ENCODE measurements at regions not wholly inside any gene's neighbourhood (a gene's known extent, or its start where the extent isn't known, plus 50 kb on each side); places are given as distances from the start of the nearest gene placed in this dataset.
A peak's percentile ranks its signal among the peaks of the same experiment; 100 is the strongest.

DNA sequence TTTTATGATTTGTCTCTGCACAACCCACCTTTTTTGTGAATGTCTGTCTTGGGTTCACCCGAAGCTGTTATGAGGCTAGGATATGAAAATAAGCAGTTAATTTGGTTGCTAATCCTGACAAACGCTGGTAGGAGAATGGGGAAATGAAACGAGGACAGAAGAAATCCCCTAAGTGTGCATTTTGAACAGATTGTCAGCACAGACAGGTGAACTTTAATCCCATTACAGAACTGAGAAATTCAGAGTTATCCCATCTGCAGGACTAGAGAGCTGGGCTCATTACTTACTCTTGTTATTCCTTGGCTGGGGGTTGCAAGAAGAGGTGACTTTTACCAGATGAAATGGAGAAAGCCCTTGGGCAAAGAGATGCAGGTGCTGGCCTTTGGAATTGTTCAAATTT, 123.3 kb upstream of the NYAP2 start (continued):
- TF ChIP-seq SMAD1 (IDR thresholded peaks at IDR 0.05; ENCODE audit: low read depth, partially characterized antibody) (peak; percentile 76), BHLHE40 (IDR thresholded peaks at IDR 0.05; ENCODE audit: borderline replicate concordance in 1 of 2, low read depth in 2 of 2, low read length in 1 of 2) (peak; percentile 60 to 73; a peak in 3 of 4 replicates)

DNA sequence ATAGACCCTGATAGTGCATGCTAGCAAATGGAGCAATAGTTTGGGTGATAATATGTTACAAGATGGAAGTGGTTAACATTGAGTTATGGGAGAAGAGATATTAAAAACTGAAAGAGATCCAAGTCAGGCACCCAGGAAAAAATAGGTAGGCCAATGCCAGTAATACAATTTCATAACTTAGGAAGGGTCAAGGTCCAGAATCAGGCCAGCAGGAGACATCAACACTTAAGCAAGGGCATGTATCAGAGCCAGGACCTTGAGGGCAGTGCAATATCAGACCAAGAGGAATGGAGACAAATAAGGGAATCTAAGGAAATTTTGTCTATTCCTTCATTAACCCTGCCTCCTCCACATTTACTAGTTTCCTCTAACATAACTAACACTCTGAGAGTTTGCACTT, 124.1 kb upstream of the NYAP2 start:
- H3K4me1 ChIP-seq (ENCODE audit: control insufficient read depth, insufficient read depth, low read length): peaks cover 18% of the 10 kb centered on the region
- no peak overlapping the region for H3K9ac ChIP-seq (ENCODE audit: control insufficient read depth, insufficient read depth, low read length)
- no peak for TF ChIP-seq WRNIP1 (IDR thresholded peaks at IDR 0.05; ENCODE audit: borderline replicate concordance, low read depth, low read length)
- no peak for TF ChIP-seq POU2F2 (IDR thresholded peaks at IDR 0.05; ENCODE audit: borderline replicate concordance, low read depth, low read length)
- no peak for TF ChIP-seq TCF3 (IDR thresholded peaks at IDR 0.05; ENCODE audit: borderline replicate concordance, insufficient read depth, low read depth, low read length)
- TF ChIP-seq, protein P1, sequence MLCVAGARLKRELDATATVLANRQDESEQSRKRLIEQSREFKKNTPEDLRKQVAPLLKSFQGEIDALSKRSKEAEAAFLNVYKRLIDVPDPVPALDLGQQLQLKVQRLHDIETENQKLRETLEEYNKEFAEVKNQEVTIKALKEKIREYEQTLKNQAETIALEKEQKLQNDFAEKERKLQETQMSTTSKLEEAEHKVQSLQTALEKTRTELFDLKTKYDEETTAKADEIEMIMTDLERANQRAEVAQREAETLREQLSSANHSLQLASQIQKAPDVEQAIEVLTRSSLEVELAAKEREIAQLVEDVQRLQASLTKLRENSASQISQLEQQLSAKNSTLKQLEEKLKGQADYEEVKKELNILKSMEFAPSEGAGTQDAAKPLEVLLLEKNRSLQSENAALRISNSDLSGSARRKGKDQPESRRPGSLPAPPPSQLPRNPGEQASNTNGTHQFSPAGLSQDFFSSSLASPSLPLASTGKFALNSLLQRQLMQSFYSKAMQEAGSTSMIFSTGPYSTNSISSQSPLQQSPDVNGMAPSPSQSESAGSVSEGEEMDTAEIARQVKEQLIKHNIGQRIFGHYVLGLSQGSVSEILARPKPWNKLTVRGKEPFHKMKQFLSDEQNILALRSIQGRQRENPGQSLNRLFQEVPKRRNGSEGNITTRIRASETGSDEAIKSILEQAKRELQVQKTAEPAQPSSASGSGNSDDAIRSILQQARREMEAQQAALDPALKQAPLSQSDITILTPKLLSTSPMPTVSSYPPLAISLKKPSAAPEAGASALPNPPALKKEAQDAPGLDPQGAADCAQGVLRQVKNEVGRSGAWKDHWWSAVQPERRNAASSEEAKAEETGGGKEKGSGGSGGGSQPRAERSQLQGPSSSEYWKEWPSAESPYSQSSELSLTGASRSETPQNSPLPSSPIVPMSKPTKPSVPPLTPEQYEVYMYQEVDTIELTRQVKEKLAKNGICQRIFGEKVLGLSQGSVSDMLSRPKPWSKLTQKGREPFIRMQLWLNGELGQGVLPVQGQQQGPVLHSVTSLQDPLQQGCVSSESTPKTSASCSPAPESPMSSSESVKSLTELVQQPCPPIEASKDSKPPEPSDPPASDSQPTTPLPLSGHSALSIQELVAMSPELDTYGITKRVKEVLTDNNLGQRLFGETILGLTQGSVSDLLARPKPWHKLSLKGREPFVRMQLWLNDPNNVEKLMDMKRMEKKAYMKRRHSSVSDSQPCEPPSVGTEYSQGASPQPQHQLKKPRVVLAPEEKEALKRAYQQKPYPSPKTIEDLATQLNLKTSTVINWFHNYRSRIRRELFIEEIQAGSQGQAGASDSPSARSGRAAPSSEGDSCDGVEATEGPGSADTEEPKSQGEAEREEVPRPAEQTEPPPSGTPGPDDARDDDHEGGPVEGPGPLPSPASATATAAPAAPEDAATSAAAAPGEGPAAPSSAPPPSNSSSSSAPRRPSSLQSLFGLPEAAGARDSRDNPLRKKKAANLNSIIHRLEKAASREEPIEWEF (IDR thresholded peaks at IDR 0.05; ENCODE audit: insufficient replicate concordance, low read depth, low read length): no peak
- no peak for TF ChIP-seq STAT3 (IDR thresholded peaks at IDR 0.05; ENCODE audit: low read depth, low read length)
- no peak for TF ChIP-seq SREBF1 (IDR thresholded peaks at IDR 0.05; ENCODE audit: low read length)
- TF ChIP-seq, protein P2, sequence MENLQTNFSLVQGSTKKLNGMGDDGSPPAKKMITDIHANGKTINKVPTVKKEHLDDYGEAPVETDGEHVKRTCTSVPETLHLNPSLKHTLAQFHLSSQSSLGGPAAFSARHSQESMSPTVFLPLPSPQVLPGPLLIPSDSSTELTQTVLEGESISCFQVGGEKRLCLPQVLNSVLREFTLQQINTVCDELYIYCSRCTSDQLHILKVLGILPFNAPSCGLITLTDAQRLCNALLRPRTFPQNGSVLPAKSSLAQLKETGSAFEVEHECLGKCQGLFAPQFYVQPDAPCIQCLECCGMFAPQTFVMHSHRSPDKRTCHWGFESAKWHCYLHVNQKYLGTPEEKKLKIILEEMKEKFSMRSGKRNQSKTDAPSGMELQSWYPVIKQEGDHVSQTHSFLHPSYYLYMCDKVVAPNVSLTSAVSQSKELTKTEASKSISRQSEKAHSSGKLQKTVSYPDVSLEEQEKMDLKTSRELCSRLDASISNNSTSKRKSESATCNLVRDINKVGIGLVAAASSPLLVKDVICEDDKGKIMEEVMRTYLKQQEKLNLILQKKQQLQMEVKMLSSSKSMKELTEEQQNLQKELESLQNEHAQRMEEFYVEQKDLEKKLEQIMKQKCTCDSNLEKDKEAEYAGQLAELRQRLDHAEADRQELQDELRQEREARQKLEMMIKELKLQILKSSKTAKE (IDR thresholded peaks at IDR 0.05; ENCODE audit: low read depth, poor library complexity, severe bottlenecking): no peak
- TF ChIP-seq ASH2L (IDR thresholded peaks at IDR 0.05; ENCODE audit: borderline replicate concordance, low read depth): no peak
- TF ChIP-seq, protein P3, sequence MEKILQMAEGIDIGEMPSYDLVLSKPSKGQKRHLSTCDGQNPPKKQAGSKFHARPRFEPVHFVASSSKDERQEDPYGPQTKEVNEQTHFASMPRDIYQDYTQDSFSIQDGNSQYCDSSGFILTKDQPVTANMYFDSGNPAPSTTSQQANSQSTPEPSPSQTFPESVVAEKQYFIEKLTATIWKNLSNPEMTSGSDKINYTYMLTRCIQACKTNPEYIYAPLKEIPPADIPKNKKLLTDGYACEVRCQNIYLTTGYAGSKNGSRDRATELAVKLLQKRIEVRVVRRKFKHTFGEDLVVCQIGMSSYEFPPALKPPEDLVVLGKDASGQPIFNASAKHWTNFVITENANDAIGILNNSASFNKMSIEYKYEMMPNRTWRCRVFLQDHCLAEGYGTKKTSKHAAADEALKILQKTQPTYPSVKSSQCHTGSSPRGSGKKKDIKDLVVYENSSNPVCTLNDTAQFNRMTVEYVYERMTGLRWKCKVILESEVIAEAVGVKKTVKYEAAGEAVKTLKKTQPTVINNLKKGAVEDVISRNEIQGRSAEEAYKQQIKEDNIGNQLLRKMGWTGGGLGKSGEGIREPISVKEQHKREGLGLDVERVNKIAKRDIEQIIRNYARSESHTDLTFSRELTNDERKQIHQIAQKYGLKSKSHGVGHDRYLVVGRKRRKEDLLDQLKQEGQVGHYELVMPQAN (conservative IDR thresholded peaks at IDR 0.05): no peak
- no peak for TF ChIP-seq NFYB (IDR thresholded peaks at IDR 0.05; ENCODE audit: insufficient read depth, low read depth, low read length)
- no peak for TF ChIP-seq RAD21 (IDR thresholded peaks at IDR 0.05; ENCODE audit: insufficient read depth, low read depth, low read length)

More for the DNA sequence above, 124.1 kb upstream of the NYAP2 start:
- RAD21 ChIA-PET (ENCODE audit: unreplicated experiment): no interaction called here
- Histone ChIP-seq H3K79me2 (ENCODE audit: control insufficient read depth, insufficient read depth, low read length) (no peaks in the 10 kb centered on the region), H4K20me1 (ENCODE audit: control insufficient read depth, insufficient read depth) (no peaks in the 10 kb centered on the region), H3K4me2 (ENCODE audit: control insufficient read depth, insufficient read depth) (peak overlapping the region; percentile 12), H3K4me3 (no peak overlapping the region), H3K36me3 (ENCODE audit: control insufficient read depth in 2 of 2, insufficient read depth in 2 of 2, low read length in 1 of 2) (no peaks in the 10 kb centered on the region), H2AFZ (ENCODE audit: control insufficient read depth, low read depth, low read length) (no peak overlapping the region), H3K27me3 (replicated peaks in 1 of 2; ENCODE audit: control insufficient read depth in 2 of 2, insufficient read depth in 2 of 2, low read length in 1 of 2) (no peaks in the 10 kb centered on the region), H3K27ac (ENCODE audit: control insufficient read depth, insufficient read depth) (peak overlapping the region; percentile 43; the same call in 1 of the 2 replicates), H3K9me3 (replicated peaks; ENCODE audit: control insufficient read depth, insufficient read depth, low read length) (peaks cover 2% of the 10 kb centered on the region; the same call in 1 of the 3 replicates)
- intact Hi-C loops (cut with micrococcal nuclease; ENCODE audit: unreplicated experiment): loop anchor here (5.0 kb wide), 1 partner anchor 328 kb away; no protein-coding TSS in a partner anchor
- POLR2A ChIA-PET: interaction anchor here (1.1 kb wide), 1 partner anchor 233 kb away, joined by 3 read pairs; the partner anchor contains the start of gene DOCK10
- ATAC-seq: peak; percentile 4; the same call in 2 of the 3 replicates
- in situ Hi-C loops (cut with MboI): loop anchor here (10.0 kb wide), 2 partner anchors 231 to 341 kb away; partner anchors contain the start of gene DOCK10
- CTCF ChIA-PET: interaction anchor here (1.7 kb wide), 1 partner anchor 8 kb away, joined by 13 read pairs; no protein-coding TSS in a partner anchor
- no peak for FAIRE-seq
- SMC1A ChIA-PET (ENCODE audit: uncharacterized antibody, unreplicated experiment): no interaction called here
- no peak for DNase-seq (ENCODE audit: low read depth, low spot score)
- no TSS peak for BruUV-seq (replicated peaks)
